GF-D8 (cell line): ENCODE measurements at regions not wholly inside any gene's neighbourhood (a gene's known extent, or its start where the extent isn't known, plus 50 kb on each side); places are given as distances from the start of the nearest gene placed in this dataset.

Source experiments
- DNase-seq: peaks from one replicate; lab custom pipeline; 2025; lab: John Stamatoyannopoulos, UW

DNA sequence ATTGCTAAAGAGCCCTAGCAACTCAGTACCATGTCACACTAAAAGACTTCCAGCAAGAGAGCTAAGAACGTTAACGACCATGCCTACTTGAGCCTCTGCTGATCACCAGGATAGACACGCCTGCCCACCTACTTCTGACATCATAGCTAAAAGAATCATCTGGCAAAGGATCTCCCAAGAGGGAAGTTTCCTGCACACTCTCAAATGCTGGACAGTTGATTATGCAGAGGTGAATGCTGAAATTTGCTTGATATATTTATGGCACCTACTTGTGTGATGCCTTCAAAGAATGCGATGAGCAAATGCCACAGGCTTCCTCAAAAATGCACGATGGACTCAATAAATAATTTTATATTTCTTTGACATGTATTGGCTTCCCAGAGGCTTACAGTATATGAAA, 113.6 kb downstream of the GALC start:
- DNase-seq: no peak

GRCh38 chr14:87878959-87879358, 114.0 kb downstream of the GALC start:
- DNase-seq: no peak

DNA sequence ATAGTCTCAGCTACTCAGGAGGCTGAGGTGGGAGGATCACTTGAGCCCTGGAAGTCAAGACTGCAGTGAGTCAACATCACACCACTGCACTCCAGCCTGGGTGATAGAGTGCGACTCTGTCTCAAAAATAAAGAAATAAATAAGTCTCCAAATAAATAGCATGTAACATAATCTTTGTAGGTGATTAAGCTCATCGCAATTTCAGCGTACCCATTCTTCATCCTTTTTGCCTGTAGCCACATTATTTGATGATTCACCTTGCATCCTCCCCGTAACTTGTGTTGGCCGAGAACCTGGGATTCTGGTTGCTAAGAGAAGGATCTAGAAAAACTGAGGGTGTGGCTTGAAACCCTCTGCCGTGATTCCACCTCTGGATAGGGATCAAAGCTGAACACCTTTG, 115.1 kb downstream of the GALC start:
- no peak for DNase-seq

GRCh38 chr14:87874676-87875075, 118.3 kb downstream of the GALC start:
- DNase-seq: no peak

DNA sequence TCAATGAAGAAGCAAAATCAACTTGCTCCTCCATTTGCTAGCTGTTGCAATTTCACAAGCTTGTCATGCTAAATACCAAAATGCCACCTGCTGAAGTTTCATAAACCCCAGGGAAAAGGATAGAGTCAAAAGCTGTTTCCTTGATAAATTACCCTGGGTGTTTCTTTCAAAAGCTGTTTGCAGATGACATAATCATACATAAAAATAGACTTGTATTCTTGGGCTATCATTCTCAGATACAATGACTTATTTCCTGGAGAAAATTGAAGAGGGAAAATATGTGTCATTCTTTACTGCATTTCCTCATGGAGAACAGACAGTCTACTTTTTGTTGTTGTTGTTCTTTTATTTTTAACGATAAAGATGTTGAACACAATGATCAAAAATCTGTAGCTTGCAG, 119.2 kb downstream of the GALC start:
- DNase-seq: no peak

DNA sequence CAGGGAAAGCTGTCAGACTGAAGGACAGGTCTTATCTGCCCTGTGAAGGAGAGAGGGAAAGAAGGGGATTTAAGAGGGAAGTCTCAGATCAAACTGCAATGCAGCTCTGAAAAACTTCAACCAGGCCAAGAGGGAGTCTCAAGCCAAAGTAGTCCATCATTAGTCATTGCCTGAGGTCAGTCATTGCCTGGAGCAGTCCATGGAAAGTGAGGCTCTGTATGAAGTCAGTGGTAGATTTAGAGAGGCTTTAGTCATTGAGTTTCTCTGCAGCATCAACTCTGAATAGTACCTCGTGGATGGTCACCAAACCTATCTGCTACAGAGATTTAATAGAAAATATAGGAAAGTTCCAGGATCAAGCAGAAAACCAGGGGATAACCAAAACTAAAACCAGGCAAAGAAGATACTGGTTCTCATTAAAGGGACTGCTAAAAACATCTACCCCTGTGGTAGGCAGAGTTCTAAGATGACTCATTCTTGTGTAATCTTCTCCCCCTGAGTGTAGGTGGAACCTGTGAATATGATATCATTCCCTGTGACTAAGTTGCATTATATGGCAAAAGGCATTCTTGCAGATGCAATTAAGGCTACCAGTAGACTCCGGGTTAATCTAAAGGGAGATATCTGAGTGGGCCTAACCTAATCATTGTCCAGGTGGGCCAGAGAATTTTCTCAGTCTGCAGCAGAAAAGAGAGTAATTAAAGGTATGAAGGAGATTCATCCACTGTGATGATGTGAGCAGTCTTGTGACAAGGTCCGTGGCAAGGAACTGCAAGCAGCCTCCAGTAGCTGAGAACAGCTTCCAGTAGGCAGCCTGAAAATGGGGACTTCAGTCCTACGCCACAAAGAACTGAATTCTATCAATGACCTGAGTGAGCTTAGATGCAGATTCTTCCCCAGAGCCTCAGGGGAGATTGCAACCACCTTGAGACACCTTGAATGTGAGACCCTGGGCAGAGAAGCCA, 123.1 kb downstream of the GALC start:
- DNase-seq: no peak

GRCh38 chr14:87868920-87869319, 124.1 kb downstream of the GALC start:
- no peak for DNase-seq

DNA sequence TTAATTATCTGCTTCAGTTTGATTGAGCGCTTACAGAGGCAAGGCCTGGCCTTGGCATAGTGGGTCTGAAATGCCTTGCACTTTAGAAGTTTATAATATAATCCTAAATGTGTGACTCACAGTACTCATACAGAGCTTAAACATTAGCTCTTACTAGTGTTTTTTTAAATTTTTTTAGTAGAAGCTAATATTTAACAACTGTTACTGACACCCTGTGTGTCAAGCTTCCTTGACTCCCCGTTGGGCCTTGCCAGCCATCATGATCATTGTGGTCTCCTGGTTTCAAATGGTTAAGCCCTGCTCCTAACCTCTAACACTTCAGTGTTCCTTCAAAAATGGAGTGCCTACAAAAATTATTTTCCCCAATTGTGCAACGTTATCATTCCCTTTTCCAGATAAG, 126.9 kb downstream of the GALC start:
- DNase-seq: no peak

- no peak for DNase-seq
Measured at GRCh38 chr14:87864356-87865270, 128.4 kb downstream of the GALC start.

GRCh38 chr14:87863047-87863446, 129.9 kb downstream of the GALC start:
- no peak for DNase-seq

DNA sequence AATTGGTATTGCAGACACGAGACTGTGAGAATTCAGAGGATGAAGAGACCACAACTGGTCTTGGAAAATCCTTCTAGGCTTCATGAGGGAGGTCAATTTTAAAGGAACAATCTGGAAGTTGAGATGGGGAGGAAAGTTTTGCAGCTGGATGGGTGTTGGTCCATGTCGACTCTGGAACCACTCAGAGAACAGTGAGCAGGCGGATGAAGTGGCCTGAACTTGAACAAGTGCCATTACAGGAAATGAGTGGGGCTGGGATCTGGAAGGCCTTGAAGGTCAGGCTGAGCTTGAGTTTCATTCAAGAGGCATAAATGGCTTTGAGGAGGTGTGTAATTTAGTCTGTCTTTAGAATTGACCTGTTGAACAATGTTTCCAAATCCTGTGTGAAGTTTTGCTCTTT, 140.9 kb downstream of the GALC start:
- no peak for DNase-seq

GRCh38 chr14:87851190-87851589, 141.8 kb downstream of the GALC start:
- DNase-seq: no peak

- no peak for DNase-seq
Measured at GRCh38 chr14:87847216-87847755, 145.7 kb downstream of the GALC start.

DNA sequence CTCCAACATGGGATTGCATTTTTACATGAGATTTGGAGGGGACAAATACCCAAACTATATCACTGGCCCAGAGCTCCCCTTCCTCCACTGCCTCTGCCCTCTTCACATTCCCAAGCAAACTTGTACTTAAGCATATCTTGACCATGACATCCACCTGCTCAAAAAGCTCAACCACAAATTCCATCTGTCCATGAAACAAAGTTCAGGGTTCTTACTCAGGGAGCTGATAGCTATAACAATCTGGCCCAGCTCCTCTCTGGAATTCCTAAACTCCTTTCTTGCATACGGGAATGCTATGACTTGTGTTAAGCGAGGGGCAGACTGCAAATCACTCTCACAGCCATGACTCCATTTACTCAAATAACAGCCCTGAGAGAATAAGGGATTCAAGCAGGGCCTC, 152.1 kb downstream of the GALC start:
- DNase-seq: no peak

GRCh38 chr14:87838931-87839330, 154.1 kb downstream of the GALC start:
- DNase-seq: no peak

DNA sequence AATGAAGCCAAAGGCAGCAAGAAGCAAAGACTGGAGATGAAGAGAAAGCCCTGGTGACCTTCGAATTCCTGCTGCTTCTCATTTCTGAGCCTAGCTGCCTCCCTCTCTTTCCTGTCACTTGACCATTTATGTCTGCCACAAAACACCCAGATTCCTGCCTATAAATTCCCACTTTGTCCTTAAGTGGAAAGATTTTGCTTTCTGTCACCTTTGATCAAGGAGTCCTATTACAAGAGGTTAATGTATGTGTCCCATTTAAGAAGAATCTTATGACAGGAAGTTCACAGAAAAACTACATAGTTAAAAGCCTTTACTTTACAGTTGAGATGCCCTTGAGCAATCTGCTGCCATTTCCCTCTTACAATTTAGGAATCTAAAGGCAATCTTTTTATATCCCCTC, 155.7 kb downstream of the GALC start:
- no peak for DNase-seq

GRCh38 chr14:87834594-87834993, 158.4 kb downstream of the GALC start:
- DNase-seq: no peak

GRCh38 chr14:87833026-87833425, 160.0 kb downstream of the GALC start:
- DNase-seq: no peak

DNA sequence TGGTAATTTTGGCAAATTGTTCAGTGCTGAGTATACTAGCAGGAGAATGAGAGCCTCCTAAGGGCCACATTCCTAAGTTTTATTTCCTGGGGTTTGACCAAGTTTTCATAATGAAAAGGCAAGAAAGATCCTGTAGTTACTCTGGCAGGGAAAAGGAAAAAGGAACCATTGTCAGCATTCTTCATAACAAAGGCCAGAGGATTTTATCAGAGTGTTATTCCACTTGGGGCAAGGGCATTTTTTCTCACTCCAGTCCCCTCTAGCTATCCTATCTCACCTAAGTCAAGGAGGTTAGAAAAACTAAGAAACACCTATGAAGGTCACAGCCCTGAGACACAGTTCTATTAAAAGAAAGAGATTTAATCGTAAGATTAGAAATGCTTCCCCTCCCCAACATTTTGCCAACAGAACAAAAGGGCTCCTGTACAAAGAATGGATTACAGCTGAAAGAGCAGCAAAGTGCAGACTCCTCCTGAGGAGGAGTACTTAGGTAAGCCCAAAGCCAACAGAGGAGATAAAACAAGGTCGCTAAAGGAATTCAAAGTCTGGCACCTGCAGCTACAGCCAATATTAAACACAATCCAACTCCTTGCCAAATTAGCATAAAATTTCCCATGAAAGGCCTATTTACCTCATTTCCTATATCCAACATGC, 162.4 kb downstream of the GALC start:
- no peak for DNase-seq

DNA sequence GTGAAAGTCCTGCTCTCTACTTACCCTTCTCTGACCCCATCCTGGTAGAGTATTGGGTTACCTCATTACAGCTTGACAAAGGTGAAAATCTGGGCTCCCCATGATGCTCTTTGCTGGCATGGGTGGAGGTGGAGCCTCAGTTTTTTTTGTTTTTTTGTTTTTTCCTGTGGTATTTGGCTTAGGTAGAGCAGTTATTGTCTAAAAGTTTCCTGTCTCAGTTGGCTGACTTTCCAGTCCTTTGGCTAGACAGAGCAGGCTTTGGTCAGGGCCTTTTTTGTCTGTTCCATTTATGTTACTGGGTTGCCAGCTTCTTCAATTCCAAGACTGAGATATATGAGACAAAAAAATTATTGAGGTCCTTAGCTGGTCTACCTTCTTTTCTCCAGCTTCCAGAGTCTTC, 163.4 kb downstream of the GALC start:
- no peak for DNase-seq

- DNase-seq: no peak
Measured at GRCh38 chr14:87824266-87824665, 168.7 kb downstream of the GALC start.

- DNase-seq: no peak
Measured at GRCh38 chr14:87816416-87816815, 176.6 kb downstream of the GALC start.
